Globus pallidus (tissue), 1 donor: ENCODE measurements at regions not wholly inside any gene's neighbourhood (a gene's known extent, or its start where the extent isn't known, plus 50 kb on each side); places are given as distances from the start of the nearest gene placed in this dataset.

Experiments
- DNase-seq: peaks from one replicate; pipeline ENCODE4 v3.0.0-alpha.2; 2015; ENCODE audit warnings: low spot score

- DNase-seq = no peak
Measured at GRCh38 chr10:31644931-31645633, 283.5 kb downstream of the ARHGAP12 start.

DNA sequence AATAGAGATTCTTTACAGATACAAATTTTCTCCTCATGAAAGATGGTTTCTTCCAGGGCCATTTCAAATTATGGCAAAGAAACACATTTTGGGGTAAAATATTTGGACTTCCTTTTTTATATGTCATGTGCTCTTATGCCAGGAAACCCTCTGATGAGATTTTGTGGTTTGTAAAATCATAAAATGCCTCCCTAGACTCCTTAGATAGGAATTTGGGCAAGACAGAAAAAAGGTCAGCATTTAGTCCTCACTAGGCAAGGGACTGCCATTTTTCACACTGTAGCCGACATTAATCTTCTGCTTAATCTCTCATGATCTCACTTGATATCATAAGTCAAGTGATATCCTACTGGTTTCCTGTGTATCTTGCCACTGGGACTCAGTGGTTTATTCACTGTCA is 286.4 kb downstream of the ARHGAP12 start:
- no peak for DNase-seq

DNA sequence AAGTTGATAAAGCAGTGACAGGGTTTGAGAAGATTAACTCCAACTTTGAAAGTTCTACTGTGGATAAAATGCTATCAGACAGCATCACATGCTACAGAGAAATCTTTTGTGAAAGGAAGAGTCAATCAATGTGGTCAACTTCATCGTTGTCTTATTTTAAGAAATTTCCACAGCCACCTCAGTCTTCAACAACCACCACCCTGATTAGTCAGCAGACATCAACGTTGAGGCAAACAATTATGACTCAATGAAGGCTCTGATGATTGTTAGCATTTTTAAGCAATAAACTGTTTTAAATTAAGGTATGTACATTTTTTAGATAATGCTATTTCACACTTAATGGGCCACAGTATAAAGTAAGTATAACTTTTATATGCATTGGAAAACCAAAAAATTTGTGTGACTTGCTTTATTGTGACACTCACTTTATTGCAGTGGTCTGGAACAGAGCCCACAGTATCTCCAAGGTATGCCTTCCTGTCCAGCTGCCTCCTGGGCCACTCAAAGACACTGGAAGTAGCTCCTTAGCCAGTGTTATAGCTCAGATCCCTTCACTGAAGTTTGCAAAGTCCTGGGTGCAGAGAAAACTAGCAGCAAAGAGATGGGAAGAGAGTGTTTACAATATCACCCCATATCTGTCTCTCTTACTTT is 293.1 kb downstream of the ARHGAP12 start:
- no peak for DNase-seq

- DNase-seq = no peak
Measured at GRCh38 chr10:31635009-31635408, 293.6 kb downstream of the ARHGAP12 start.

- DNase-seq = no peak
Measured at GRCh38 chr10:31630861-31631567, 297.6 kb downstream of the ARHGAP12 start.

GRCh38 chr10:31625566-31625965 is 303.1 kb downstream of the ARHGAP12 start:
- no peak for DNase-seq

DNA sequence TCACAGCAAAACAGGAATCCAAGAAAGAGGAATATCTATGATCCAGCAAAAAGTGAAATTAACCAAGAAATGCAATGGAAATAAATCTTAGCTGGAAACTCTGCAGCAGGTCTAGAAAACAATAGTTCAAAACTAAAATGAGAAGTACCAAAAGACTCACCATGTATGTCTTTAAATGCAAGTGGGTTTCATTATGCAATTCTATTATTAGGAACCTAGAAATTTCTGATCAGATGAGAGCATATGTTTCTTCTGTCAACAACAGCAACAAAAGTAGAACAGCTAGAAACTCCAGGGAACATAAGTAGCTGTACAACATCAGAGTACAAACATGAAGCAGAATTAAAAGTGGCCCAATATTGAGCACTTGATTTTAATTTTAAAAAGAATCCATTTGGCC is 304.0 kb downstream of the ARHGAP12 start:
- no peak for DNase-seq

- DNase-seq = no peak
Measured at GRCh38 chr10:31623947-31624346, 304.7 kb downstream of the ARHGAP12 start.

GRCh38 chr10:31623466-31623865 is 304.4 kb downstream of the ZEB1 start:
- DNase-seq = no peak

GRCh38 chr10:31622978-31623377 is 304.0 kb downstream of the ZEB1 start:
- no peak for DNase-seq

DNA sequence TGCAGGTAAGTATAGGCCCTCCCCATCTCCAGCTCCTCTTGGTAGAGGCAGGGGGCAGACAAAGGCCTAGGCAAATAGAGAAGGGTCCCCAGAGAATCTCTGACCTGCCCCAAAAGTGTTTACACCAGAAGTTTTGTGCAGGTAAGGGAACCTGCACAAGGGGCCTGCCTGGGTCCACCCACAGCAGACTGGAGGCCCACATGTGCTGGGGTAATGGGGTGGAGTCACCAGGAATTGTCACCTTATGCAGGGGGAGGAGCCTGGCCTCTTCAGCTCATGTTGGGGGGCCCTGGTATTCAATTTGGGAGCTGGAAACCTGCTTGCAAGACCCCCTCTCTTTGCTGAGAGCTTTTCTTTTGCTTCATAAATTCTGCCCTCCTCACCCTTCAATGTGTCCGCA is 302.7 kb downstream of the ZEB1 start:
- DNase-seq = no peak

GRCh38 chr10:31620226-31621151 is 301.5 kb downstream of the ZEB1 start:
- DNase-seq = no peak

GRCh38 chr10:31619531-31620061 is 300.6 kb downstream of the ZEB1 start:
- DNase-seq = no peak

GRCh38 chr10:31618541-31619291 is 299.7 kb downstream of the ZEB1 start:
- no peak for DNase-seq

DNA sequence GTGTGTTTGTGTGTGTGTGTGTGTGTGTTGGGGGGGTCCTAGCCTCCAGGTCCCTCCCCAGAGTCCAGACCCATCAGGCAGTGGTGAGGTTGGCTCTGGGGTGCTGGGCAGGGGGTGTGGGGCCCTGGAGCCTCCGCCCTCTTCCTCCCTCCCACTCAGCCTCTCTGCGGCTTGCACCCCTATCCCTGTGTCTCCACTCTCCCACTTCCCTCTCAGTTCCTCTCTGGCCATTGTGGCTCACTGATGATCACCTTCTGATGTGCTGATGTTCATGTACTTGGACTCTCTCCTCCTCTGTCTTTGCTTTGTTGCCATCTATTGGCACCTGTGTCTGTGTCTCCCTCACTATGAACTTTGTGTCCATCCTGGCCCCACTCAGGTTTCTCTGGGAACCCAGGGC is 298.7 kb downstream of the ZEB1 start:
- DNase-seq = no peak

DNA sequence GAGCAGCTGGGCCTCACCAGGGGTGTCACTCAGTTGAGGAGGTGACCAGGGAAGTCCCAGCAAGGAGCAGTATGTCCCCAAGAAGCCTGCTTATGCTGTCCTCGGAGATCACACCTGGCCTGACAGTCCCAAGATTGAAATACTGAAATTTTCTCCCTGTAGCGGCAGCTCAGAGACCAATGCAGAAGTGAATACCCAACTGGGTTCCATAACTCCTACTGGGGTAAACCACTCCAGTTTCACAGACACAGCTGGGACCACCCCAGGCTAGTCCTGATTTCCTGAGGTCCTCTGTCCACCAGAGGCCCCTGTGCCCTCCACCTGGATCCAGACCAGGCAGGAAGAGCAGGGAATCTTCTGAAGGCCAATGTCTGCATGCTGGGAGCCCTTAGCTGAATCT is 298.1 kb downstream of the ZEB1 start:
- DNase-seq = no peak

DNA sequence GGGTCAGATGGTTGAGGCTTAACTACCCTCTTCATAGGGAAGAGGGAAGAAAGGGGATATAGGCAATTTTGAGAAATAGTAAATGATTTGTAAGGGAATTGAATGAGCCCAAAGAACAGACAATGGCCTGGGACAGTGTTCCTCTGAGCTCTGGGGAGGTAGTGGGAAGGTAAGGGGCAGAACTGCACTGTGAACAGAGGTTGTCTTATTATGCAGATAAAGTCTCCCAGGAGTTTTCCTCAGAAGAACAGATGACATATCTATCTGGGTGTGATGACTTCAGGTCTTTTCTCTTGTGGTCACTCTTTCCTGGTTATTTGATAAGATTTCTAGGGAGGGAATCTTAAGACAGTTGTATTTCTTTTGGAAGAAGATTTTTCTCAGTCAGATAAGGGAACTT is 296.1 kb downstream of the ZEB1 start:
- no peak for DNase-seq

GRCh38 chr10:31614611-31615010 is 295.6 kb downstream of the ZEB1 start:
- DNase-seq = no peak

- no peak for DNase-seq
Measured at GRCh38 chr10:31612082-31612481, 293.1 kb downstream of the ZEB1 start.

- no peak for DNase-seq
Measured at GRCh38 chr10:31611161-31611560, 292.1 kb downstream of the ZEB1 start.

DNA sequence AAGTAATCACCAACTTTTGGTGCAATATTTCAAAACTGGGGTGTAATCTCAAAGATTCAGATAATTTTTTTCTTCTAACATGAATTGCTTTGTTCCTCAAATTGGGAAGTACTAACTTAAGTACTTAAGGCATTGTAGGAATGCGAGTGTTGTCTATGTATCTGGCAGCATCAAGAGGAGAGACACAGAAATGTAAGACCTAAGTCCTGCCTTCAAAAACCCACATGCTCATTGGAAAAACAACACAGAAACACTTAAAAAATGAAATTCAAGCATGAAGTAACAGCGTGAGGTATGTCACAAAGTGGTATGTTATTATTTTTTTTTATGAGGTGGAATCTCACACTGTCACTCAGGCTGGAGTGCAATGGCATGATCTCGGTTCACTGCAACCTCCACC is 288.5 kb downstream of the ZEB1 start:
- DNase-seq = no peak
